Suprapubic skin (tissue), 4 donors: ENCODE measurements at regions not wholly inside any gene's neighbourhood (a gene's known extent, or its start where the extent isn't known, plus 50 kb on each side); places are given as distances from the start of the nearest gene placed in this dataset.

Experiments
- DNase-seq, 2 donors: peaks; one replicate each; pipeline ENCODE4 v3.0.0-alpha.2; 2019; ENCODE audit warnings: low spot score in 2 of 2
- H3K27ac ChIP-seq: fragments of 200-600 bp; sonication (generic); one replicate; pipeline ENCODE4 v1.5.1; 2019
- H3K27me3 ChIP-seq: fragments of 200-600 bp; sonication (generic); one replicate; pipeline ENCODE4 v1.5.1; 2019
- H3K36me3 ChIP-seq: fragments of 200-600 bp; sonication (generic); one replicate; pipeline ENCODE4 v1.5.1; 2019
- H3K4me1 ChIP-seq: fragments of 200-600 bp; sonication (generic); one replicate; pipeline ENCODE4 v1.5.1; 2019
- H3K4me3 ChIP-seq: fragments of 200-600 bp; sonication (generic); one replicate; pipeline ENCODE4 v1.5.1; 2019; ENCODE audit warnings: mild to moderate bottlenecking
- H3K9me3 ChIP-seq: fragments of 200-600 bp; sonication (generic); one replicate; pipeline ENCODE4 v1.5.1; 2019
- CTCF ChIP-seq, 2 donors: fragments of 200-600 bp in 1 of 2; fragments of 450-650 bp in 1 of 2; sonication (generic) in 1 of 2; IDR thresholded peaks; one replicate each; pipeline ENCODE4 v1.5.1; 2016 to 2019; ENCODE audit warnings: antibody characterized with exemption in 2 of 2, mild to moderate bottlenecking in 1 of 2, moderate library complexity in 1 of 2
- EP300 ChIP-seq: sonication (generic); formaldehyde crosslinking; IDR thresholded peaks from one replicate; pipeline ENCODE4 v1.6.1; 2017; ENCODE audit warnings: antibody characterized with exemption
- POLR2A ChIP-seq, 2 donors: fragments of 450-650 bp; IDR thresholded peaks; one replicate each; pipeline ENCODE4 v1.6.1; 2017; ENCODE audit warnings: antibody characterized with exemption in 2 of 2, mild to moderate bottlenecking in 2 of 2, moderate library complexity in 2 of 2
- POLR2AphosphoS5 ChIP-seq, 3 donors: sonication (generic); formaldehyde crosslinking; IDR thresholded peaks; one replicate each; pipeline ENCODE4 v1.6.1; 2017; ENCODE audit warnings: antibody characterized with exemption in 3 of 3
- WGBS: methylation state at CpG from one replicate; pipeline ENCODE4 v1.1.5; 2018; 5-methylcytosine and 5-hydroxymethylcytosine counted together

GRCh38 chr6:9564021-9564420 lies 850.9 kb downstream of the TFAP2A start:
- WGBS: 32% methylated on average over 3 of the region's 3 CpGs
- no peaks in the 10 kb centered on the region for H3K27me3 ChIP-seq
- H3K27ac ChIP-seq: no peak overlapping the region
- H3K4me3 ChIP-seq: no peak overlapping the region
- H3K4me1 ChIP-seq: no peaks in the 10 kb centered on the region
- no peaks in the 10 kb centered on the region for H3K36me3 ChIP-seq
- no peak for DNase-seq
- TF ChIP-seq CTCF (IDR thresholded peaks at IDR 0.05) (no peak), EP300 (no peak), POLR2AphosphoS5 (IDR thresholded peaks at IDR 0.05) (no peak), POLR2A (IDR thresholded peaks at IDR 0.05) (no peak)
- H3K9me3 ChIP-seq: no peaks in the 10 kb centered on the region

GRCh38 chr6:9563568-9563967 lies 851.3 kb downstream of the TFAP2A start:
- Histone ChIP-seq H3K27me3 (no peaks in the 10 kb centered on the region), H3K27ac (no peak overlapping the region), H3K9me3 (no peaks in the 10 kb centered on the region), H3K36me3 (no peaks in the 10 kb centered on the region), H3K4me1 (no peaks in the 10 kb centered on the region), H3K4me3 (no peak overlapping the region)
- TF ChIP-seq CTCF (IDR thresholded peaks at IDR 0.05): no peak
- TF ChIP-seq POLR2AphosphoS5 (IDR thresholded peaks at IDR 0.05): no peak
- TF ChIP-seq EP300: no peak
- no peak for TF ChIP-seq POLR2A (IDR thresholded peaks at IDR 0.05)
- DNase-seq: no peak
- WGBS: 86% methylated on average over 1 of the region's 1 CpG

- no peak for DNase-seq
- H3K9me3 ChIP-seq: peaks cover 9% of the 10 kb centered on the region
These were observed 860.1 kb downstream of the TFAP2A start for GRCh38 chr6:9554806-9555205.

GRCh38 chr6:9554323-9554722 lies 860.6 kb downstream of the TFAP2A start:
- Histone ChIP-seq H3K36me3 (no peaks in the 10 kb centered on the region), H3K4me1 (no peaks in the 10 kb centered on the region), H3K9me3 (peaks cover 9% of the 10 kb centered on the region), H3K27me3 (no peaks in the 10 kb centered on the region), H3K4me3 (no peak overlapping the region), H3K27ac (no peak overlapping the region)
- WGBS: 59% methylated on average over 1 of the region's 1 CpG
- TF ChIP-seq CTCF (IDR thresholded peaks at IDR 0.05) (no peak), POLR2A (IDR thresholded peaks at IDR 0.05) (no peak), POLR2AphosphoS5 (IDR thresholded peaks at IDR 0.05) (no peak), EP300 (no peak)
- no peak for DNase-seq

More at GRCh38 chr6:9554806-9555205, 860.1 kb downstream of the TFAP2A start:
- TF ChIP-seq EP300: no peak
- no peak overlapping the region for H3K4me3 ChIP-seq
- no peaks in the 10 kb centered on the region for H3K36me3 ChIP-seq
- H3K27ac ChIP-seq: no peak overlapping the region
- no peaks in the 10 kb centered on the region for H3K4me1 ChIP-seq
- no peaks in the 10 kb centered on the region for H3K27me3 ChIP-seq

GRCh38 chr6:9553002-9553401 lies 861.9 kb downstream of the TFAP2A start:
- Histone ChIP-seq H3K27me3 (no peaks in the 10 kb centered on the region), H3K36me3 (no peaks in the 10 kb centered on the region), H3K4me1 (no peaks in the 10 kb centered on the region), H3K4me3 (no peak overlapping the region), H3K27ac (no peak overlapping the region), H3K9me3 (peaks cover 9% of the 10 kb centered on the region)
- WGBS: 25% methylated on average over 1 of the region's 1 CpG
- TF ChIP-seq CTCF (IDR thresholded peaks at IDR 0.05): no peak
- TF ChIP-seq POLR2AphosphoS5 (IDR thresholded peaks at IDR 0.05): no peak
- TF ChIP-seq EP300: no peak
- TF ChIP-seq POLR2A (IDR thresholded peaks at IDR 0.05): no peak
- no peak for DNase-seq

- no peaks in the 10 kb centered on the region for H3K9me3 ChIP-seq
- no peak overlapping the region for H3K4me3 ChIP-seq
- WGBS: 73% methylated on average over 5 of the region's 5 CpGs
- no peaks in the 10 kb centered on the region for H3K27me3 ChIP-seq
- TF ChIP-seq CTCF (IDR thresholded peaks at IDR 0.05) (no peak), POLR2AphosphoS5 (IDR thresholded peaks at IDR 0.05) (no peak), EP300 (no peak), POLR2A (IDR thresholded peaks at IDR 0.05) (no peak)
- no peaks in the 10 kb centered on the region for H3K36me3 ChIP-seq
- no peak for DNase-seq
- H3K4me1 ChIP-seq: peaks cover 10% of the 10 kb centered on the region
- no peak overlapping the region for H3K27ac ChIP-seq
These were observed 871.2 kb downstream of the TFAP2A start for GRCh38 chr6:9543649-9544048.
